Epithelial cell of esophagus (primary cell): ENCODE measurements at regions not wholly inside any gene's neighbourhood (a gene's known extent, or its start where the extent isn't known, plus 50 kb on each side); places are given as distances from the start of the nearest gene placed in this dataset.

ENCODE experiments used
- DNase-seq: peaks from one replicate; pipeline ENCODE4 v3.0.0; 2010; ENCODE audit warnings: low read depth
- H3K4me3 ChIP-seq: 2 replicates; pipeline ENCODE4 v1.5.1; 2011; ENCODE audit warnings: mild to moderate bottlenecking, low read length, control low read depth
- CTCF ChIP-seq: IDR thresholded peaks from 2 replicates; pipeline ENCODE4 v1.5.1; 2011; ENCODE audit warnings: low read depth, mild to moderate bottlenecking, low read length, control low read depth, inconsistent platforms; ENCODE audit not compliant: insufficient read depth; ENCODE audit errors: missing control alignments

- DNase-seq = peak; percentile 21
- TF ChIP-seq CTCF = no peak
These were observed 409.9 kb upstream of the SPTLC3 start for GRCh38 chr20:12598894-12599293.

GRCh38 chr20:12599494-12599893 lies 409.3 kb upstream of the SPTLC3 start:
- no peak overlapping the region for H3K4me3 ChIP-seq
- no peak for TF ChIP-seq CTCF
- no peak for DNase-seq

More at GRCh38 chr20:12598894-12599293, 409.9 kb upstream of the SPTLC3 start:
- H3K4me3 ChIP-seq = no peak overlapping the region

- TF ChIP-seq CTCF = no peak
- H3K4me3 ChIP-seq = no peak overlapping the region
- DNase-seq = no peak
These were observed 403.0 kb upstream of the SPTLC3 start for GRCh38 chr20:12605751-12606150.

GRCh38 chr20:12610871-12611270 lies 397.9 kb upstream of the SPTLC3 start:
- no peak for TF ChIP-seq CTCF

GRCh38 chr20:12614764-12615163 lies 394.0 kb upstream of the SPTLC3 start:
- no peak for DNase-seq
- TF ChIP-seq CTCF = no peak
- H3K4me3 ChIP-seq = no peak overlapping the region

More at GRCh38 chr20:12610871-12611270, 397.9 kb upstream of the SPTLC3 start:
- H3K4me3 ChIP-seq = no peak overlapping the region
- DNase-seq = no peak

- H3K4me3 ChIP-seq = no peak overlapping the region
- no peak for DNase-seq
- TF ChIP-seq CTCF = no peak
These were observed 391.7 kb upstream of the SPTLC3 start for GRCh38 chr20:12617076-12617475.

GRCh38 chr20:12623870-12624269 lies 384.9 kb upstream of the SPTLC3 start:
- no peak overlapping the region for H3K4me3 ChIP-seq
- TF ChIP-seq CTCF = no peak
- no peak for DNase-seq
